HCT116 (cell line): ENCODE measurements at regions not wholly inside any gene's neighbourhood (a gene's known extent, or its start where the extent isn't known, plus 50 kb on each side); places are given as distances from the start of the nearest gene placed in this dataset.

Source experiments
- ATAC-seq: fragments of 200-7000 bp; cut with Tn5 transposase; 2 replicates; pipeline ENCODE4 v1.9.1; 2020; ENCODE audit warnings: mild to moderate bottlenecking, moderate library complexity
- BruUV-seq: library from RNA; stranded (reverse); fragments of 400-500 nt; replicated peaks from 2 replicates; lab custom pipeline; 2021; lab: Mats Ljungman, UMichigan
- CTCF ChIA-PET: fragments of 300-600 bp; sonication (Branson Sonifier 250); formaldehyde crosslinking; loops from one replicate; lab custom pipeline; 2021; ENCODE audit warnings: antibody characterized with exemption; lab: Charles Lee
- POLR2A ChIA-PET: fragments of 300-600, 350-600 bp; sonication (Branson Sonifier 250); formaldehyde crosslinking; loops from one replicate; lab custom pipeline; 2021; ENCODE audit warnings: antibody characterized with exemption; lab: Charles Lee
- RAD21 ChIA-PET, 2 experiments: fragments of 300-600 bp; sonication (Branson Sonifier 250); formaldehyde crosslinking; loops; one replicate each; lab custom pipeline; 2023; ENCODE audit warnings: low total read pairs in 2 of 2; ENCODE audit not compliant: uncharacterized antibody in 2 of 2, unreplicated experiment in 2 of 2, low non-redundant PET in 1 of 2; lab: Charles Lee
- DNase-seq: peaks from one replicate; pipeline ENCODE4 v3.0.0-alpha.2; 2010; ENCODE audit warnings: low read depth, low spot score
- H2AFZ ChIP-seq: fragments of 200-600 bp; shearing (Covaris generic), sonication (generic); 2 replicates; pipeline ENCODE4 v1.6.1; 2017; ENCODE audit warnings: low read depth, mixed run types, mixed read lengths, antibody characterized with exemption, low read length; ENCODE audit not compliant: poor library complexity, severe bottlenecking
- H3K27ac ChIP-seq: 2 replicates; pipeline ENCODE4 v1.5.1; 2012; ENCODE audit warnings: low read depth, low read length
- H3K27me3 ChIP-seq: fragments of 200-600 bp; sonication (generic); 2 replicates; pipeline ENCODE4 v1.6.1; 2016; ENCODE audit warnings: mixed run types, low read length, mixed read lengths; ENCODE audit not compliant: insufficient read depth
- H3K36me3 ChIP-seq, 2 experiments: fragments of 200-500 bp in 1 of 2; fragments of 200-600 bp in 1 of 2; sonication (Bioruptor generic) in 1 of 2; sonication (generic) in 1 of 2; 2 replicates each; pipeline versions ENCODE4 v1.5.1 to v1.6.1; 2014 to 2016; ENCODE audit warnings: low read length in 2 of 2, inconsistent platforms in 1 of 2, mixed read lengths in 1 of 2, mixed run types in 1 of 2; ENCODE audit not compliant: insufficient read depth in 2 of 2, control insufficient read depth in 1 of 2
- H3K4me1 ChIP-seq, 2 experiments: fragments of 200-600 bp in 1 of 2; sonication (generic) in 1 of 2; 2 replicates each; pipeline versions ENCODE4 v1.5.1 to v1.6.1; 2012 to 2017; ENCODE audit warnings: low read length in 2 of 2, inconsistent platforms in 1 of 2, mild to moderate bottlenecking in 1 of 2, mixed read lengths in 1 of 2, mixed run types in 1 of 2, moderate library complexity in 1 of 2; ENCODE audit not compliant: insufficient read depth in 2 of 2, control insufficient read depth in 1 of 2
- H3K4me2 ChIP-seq: fragments of 200-600 bp; sonication (generic); 2 replicates; pipeline ENCODE4 v1.6.1; 2017; ENCODE audit warnings: mixed run types, low read length, mixed read lengths
- H3K4me3 ChIP-seq, 2 experiments: fragments of 200-600 bp in 1 of 2; sonication (generic) in 1 of 2; replicated peaks in 1 of 2; 2 replicates each; pipeline ENCODE4 v1.5.1; 2011 to 2016; ENCODE audit warnings: low read length in 2 of 2, control low read depth in 1 of 2, low read depth in 1 of 2, mild to moderate bottlenecking in 1 of 2, mixed read lengths in 1 of 2, mixed run types in 1 of 2
- H3K79me2 ChIP-seq: fragments of 200-600 bp; sonication (generic); 2 replicates; pipeline ENCODE4 v1.6.1; 2017; ENCODE audit warnings: mild to moderate bottlenecking, mixed run types, low read length, moderate library complexity, mixed read lengths; ENCODE audit not compliant: insufficient read depth
- H3K9ac ChIP-seq: fragments of 200-600 bp; sonication (generic); 2 replicates; pipeline ENCODE4 v1.6.1; 2016; ENCODE audit warnings: low read length, mixed read lengths
- H3K9me2 ChIP-seq: fragments of 200-600 bp; sonication (generic), shearing (Covaris generic); 2 replicates; pipeline ENCODE4 v1.6.1; 2017; ENCODE audit warnings: mixed run types, mild to moderate bottlenecking, moderate library complexity; ENCODE audit not compliant: insufficient read depth
- H3K9me3 ChIP-seq, 2 experiments: fragments of 200-500 bp in 1 of 2; fragments of 200-600 bp in 1 of 2; sonication (Bioruptor generic) in 1 of 2; sonication (generic) in 1 of 2; 2 replicates each; pipeline ENCODE4 v1.6.1; 2014 to 2017; ENCODE audit warnings: low read length in 2 of 2, mixed read lengths in 2 of 2, inconsistent platforms in 1 of 2, low read depth in 1 of 2, mild to moderate bottlenecking in 1 of 2, mixed run types in 1 of 2, moderate library complexity in 1 of 2; ENCODE audit not compliant: control insufficient read depth in 1 of 2, insufficient read depth in 1 of 2
- H4K20me1 ChIP-seq: fragments of 200-600 bp; sonication (generic), shearing (Covaris generic); 2 replicates; pipeline ENCODE4 v1.6.1; 2017; ENCODE audit warnings: mixed run types, mild to moderate bottlenecking, moderate library complexity; ENCODE audit not compliant: insufficient read depth
- CBX3 ChIP-seq: IDR thresholded peaks from 2 replicates; pipeline ENCODE4 v1.6.1; 2012; ENCODE audit warnings: low read depth
- SIN3A ChIP-seq: IDR thresholded peaks from 2 replicates; pipeline ENCODE4 v1.6.1; 2012; ENCODE audit warnings: low read depth
- ZBTB33 ChIP-seq: IDR thresholded peaks from 2 replicates; pipeline ENCODE4 v1.6.1; 2011; ENCODE audit warnings: mild to moderate bottlenecking, low read length, moderate library complexity; ENCODE audit not compliant: insufficient replicate concordance; ENCODE audit errors: extremely low read depth
- intact Hi-C: fragments of 100-400 bp; cut with micrococcal nuclease; formaldehyde crosslinking; loops from 2 replicates; pipeline ENCODE4 v1.10.0; 2022
- TF ChIP-seq, protein P1 (sequence below): IDR thresholded peaks from 2 replicates; pipeline ENCODE4 v1.6.1; 2012
- TF ChIP-seq, protein P2 (sequence below), 3 experiments: fragments of 200-600 bp in 1 of 3; sonication (generic) in 1 of 3; IDR thresholded peaks in 2 of 3; conservative IDR thresholded peaks in 1 of 3; 2 replicates each; pipeline ENCODE4 v1.5.1; 2012 to 2017; ENCODE audit warnings: low read depth in 2 of 3, low read length in 2 of 3, antibody characterized with exemption in 1 of 3, borderline replicate concordance in 1 of 3, control low read depth in 1 of 3, mild to moderate bottlenecking in 1 of 3, mixed read lengths in 1 of 3, mixed run types in 1 of 3, moderate library complexity in 1 of 3; ENCODE audit not compliant: insufficient read depth in 1 of 3
- TF ChIP-seq, protein P3 (sequence below): IDR thresholded peaks from 2 replicates; pipeline ENCODE4 v1.6.1; 2012

DNA sequence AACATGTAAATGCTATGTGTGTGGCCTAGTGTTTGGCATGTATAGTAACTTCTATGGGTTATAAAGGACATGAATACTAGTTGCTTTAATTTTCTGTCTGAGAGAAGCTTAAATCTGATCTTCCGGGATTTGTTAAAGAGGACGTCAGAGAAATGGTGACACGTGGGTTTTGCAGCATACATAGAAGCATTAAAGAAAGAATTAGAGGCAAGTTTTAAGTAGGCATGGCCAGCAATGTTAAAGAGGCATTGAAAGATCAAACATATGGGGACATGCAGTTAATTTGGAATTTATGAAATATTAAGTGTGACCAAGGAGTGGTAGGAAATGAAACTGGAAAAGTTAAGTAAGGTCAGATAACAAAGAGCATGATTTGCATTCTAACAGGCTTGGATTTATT lies 311.4 kb upstream of the RIOK2 start:
- no peak overlapping the region for H3K4me3 ChIP-seq
- no peak overlapping the region for H3K4me2 ChIP-seq
- H3K9ac ChIP-seq: no peak overlapping the region
- intact Hi-C loops: no loop called here
- H3K36me3 ChIP-seq: no peaks in the 10 kb centered on the region
- no peak overlapping the region for H2AFZ ChIP-seq
- ATAC-seq: no peak
- ChIA-PET RAD21 (no interaction called here), CTCF (no interaction called here)
- no peaks in the 10 kb centered on the region for H3K27me3 ChIP-seq
- no peaks in the 10 kb centered on the region for H3K9me3 ChIP-seq
- no TSS peak for BruUV-seq
- TF ChIP-seq, protein P1, sequence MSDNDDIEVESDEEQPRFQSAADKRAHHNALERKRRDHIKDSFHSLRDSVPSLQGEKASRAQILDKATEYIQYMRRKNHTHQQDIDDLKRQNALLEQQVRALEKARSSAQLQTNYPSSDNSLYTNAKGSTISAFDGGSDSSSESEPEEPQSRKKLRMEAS: no peak
- TF ChIP-seq, protein P2, sequence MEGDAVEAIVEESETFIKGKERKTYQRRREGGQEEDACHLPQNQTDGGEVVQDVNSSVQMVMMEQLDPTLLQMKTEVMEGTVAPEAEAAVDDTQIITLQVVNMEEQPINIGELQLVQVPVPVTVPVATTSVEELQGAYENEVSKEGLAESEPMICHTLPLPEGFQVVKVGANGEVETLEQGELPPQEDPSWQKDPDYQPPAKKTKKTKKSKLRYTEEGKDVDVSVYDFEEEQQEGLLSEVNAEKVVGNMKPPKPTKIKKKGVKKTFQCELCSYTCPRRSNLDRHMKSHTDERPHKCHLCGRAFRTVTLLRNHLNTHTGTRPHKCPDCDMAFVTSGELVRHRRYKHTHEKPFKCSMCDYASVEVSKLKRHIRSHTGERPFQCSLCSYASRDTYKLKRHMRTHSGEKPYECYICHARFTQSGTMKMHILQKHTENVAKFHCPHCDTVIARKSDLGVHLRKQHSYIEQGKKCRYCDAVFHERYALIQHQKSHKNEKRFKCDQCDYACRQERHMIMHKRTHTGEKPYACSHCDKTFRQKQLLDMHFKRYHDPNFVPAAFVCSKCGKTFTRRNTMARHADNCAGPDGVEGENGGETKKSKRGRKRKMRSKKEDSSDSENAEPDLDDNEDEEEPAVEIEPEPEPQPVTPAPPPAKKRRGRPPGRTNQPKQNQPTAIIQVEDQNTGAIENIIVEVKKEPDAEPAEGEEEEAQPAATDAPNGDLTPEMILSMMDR (IDR thresholded peaks at IDR 0.05 in 2 of 3, conservative IDR thresholded peaks at IDR 0.05 in 1 of 3; ENCODE audit: borderline replicate concordance in 1 of 3, insufficient read depth in 1 of 3, low read depth in 2 of 3, low read length in 2 of 3): no peak
- TF ChIP-seq, all 23 proteins: peak for 0
- Histone ChIP-seq H3K27ac (no peak overlapping the region), H4K20me1 (no peaks in the 10 kb centered on the region), H3K4me1 (no peaks in the 10 kb centered on the region), H3K9me2 (no peaks in the 10 kb centered on the region), H3K79me2 (no peaks in the 10 kb centered on the region)
- no peak for DNase-seq
- POLR2A ChIA-PET: no interaction called here

DNA sequence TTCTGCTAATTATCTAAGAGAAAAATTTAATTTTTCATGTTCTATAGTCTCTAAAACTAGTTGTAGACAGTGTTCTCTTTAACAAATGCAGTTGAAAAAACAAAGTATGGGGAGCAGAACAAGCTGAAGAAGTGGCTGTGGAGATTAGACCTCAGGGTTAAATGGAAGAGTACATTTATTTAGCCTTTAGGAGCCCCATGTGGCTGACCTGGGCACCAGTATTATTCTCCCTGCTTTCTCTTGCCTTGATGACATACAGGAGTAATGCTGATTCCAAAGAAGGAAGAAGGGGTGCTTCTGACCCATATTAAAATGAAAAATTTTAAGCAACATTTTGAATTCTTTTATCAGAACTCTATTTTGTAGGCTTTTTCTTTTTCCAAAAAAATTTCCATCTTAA lies 312.3 kb upstream of the RIOK2 start:
- ChIA-PET POLR2A (no interaction called here), RAD21 (no interaction called here)
- Histone ChIP-seq H3K9me3 (no peaks in the 10 kb centered on the region), H3K4me3 (no peak overlapping the region), H3K4me1 (no peaks in the 10 kb centered on the region)
- no peak for ATAC-seq
- TF ChIP-seq, protein P3, sequence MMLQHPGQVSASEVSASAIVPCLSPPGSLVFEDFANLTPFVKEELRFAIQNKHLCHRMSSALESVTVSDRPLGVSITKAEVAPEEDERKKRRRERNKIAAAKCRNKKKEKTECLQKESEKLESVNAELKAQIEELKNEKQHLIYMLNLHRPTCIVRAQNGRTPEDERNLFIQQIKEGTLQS: no peak
- no peak for TF ChIP-seq CBX3
- TF ChIP-seq SIN3A: no peak
- TF ChIP-seq ZBTB33: no peak
- TF ChIP-seq, all 23 proteins: peak for 0
- Histone ChIP-seq H4K20me1 (no peaks in the 10 kb centered on the region), H3K4me2 (no peak overlapping the region), H3K36me3 (no peaks in the 10 kb centered on the region), H3K27ac (no peak overlapping the region), H3K9me2 (no peaks in the 10 kb centered on the region), H3K27me3 (no peaks in the 10 kb centered on the region), H2AFZ (no peak overlapping the region), H3K79me2 (no peaks in the 10 kb centered on the region), H3K9ac (no peak overlapping the region)
- intact Hi-C loops: no loop called here
- CTCF ChIA-PET: no interaction called here
- DNase-seq: no peak
- no TSS peak for BruUV-seq
